ENCODE measurements at regions not wholly inside any gene's neighbourhood (a gene's known extent, or its start where the extent isn't known, plus 50 kb on each side); places are given as distances from the start of the nearest gene placed in this dataset.

GRCh38 chr10:117924820-117925219, 121.9 kb downstream of the RAB11FIP2 start:
- Histone ChIP-seq H3K4ac (ENCODE audit: low read length) (no peak overlapping the region), H3K4me1 (ENCODE audit: control insufficient read depth in 2 of 2, insufficient read depth in 1 of 2, low read depth in 1 of 2, low read length in 2 of 2) (peaks cover 0 to 5% of the 10 kb centered on the region in 2 donors), H3K9ac (ENCODE audit: low read depth, low read length, poor library complexity) (peak overlapping the region; percentile 81), H3K9me3 (replicated peaks in 1 of 2; ENCODE audit: control insufficient read depth in 2 of 2, insufficient read depth in 1 of 2, low read depth in 1 of 2, low read length in 2 of 2) (no peaks in the 10 kb centered on the region), H3K4me2 (ENCODE audit: insufficient read depth, low read length, poor library complexity, severe bottlenecking) (no peak overlapping the region), H3K18ac (ENCODE audit: low read length) (peak overlapping the region; percentile 6), H4K8ac (ENCODE audit: low read depth, low read length) (peak overlapping the region; percentile 97), H3K27me3 (ENCODE audit: control insufficient read depth in 3 of 3, insufficient read depth in 3 of 3, low read depth in 1 of 3, low read length in 3 of 3) (peaks cover 0 to 3% (median 3%) of the 10 kb centered on the region in 3 experiments), H2BK120ac (ENCODE audit: low read depth, low read length) (no peak overlapping the region), H2BK12ac (ENCODE audit: low read length) (no peak overlapping the region), H2AK5ac (ENCODE audit: low read depth, low read length) (no peak overlapping the region), H3K36me3 (replicated peaks in 1 of 2; ENCODE audit: control insufficient read depth in 2 of 2, insufficient read depth in 2 of 2, low read length in 2 of 2) (no peaks in the 10 kb centered on the region), H3K79me1 (ENCODE audit: low read depth, low read length) (peaks cover 2% of the 10 kb centered on the region), H3K4me3 (ENCODE audit: low read length in 2 of 2) (peak overlapping the region in 1 of 2 donors; percentile 70), H3K23ac (ENCODE audit: low read depth, low read length, poor library complexity) (peak overlapping the region; percentile 21), H2AFZ (ENCODE audit: low read length) (no peak overlapping the region), H4K91ac (ENCODE audit: low read depth, low read length, poor library complexity) (peak overlapping the region; percentile 61), H2BK15ac (ENCODE audit: low read length) (peak overlapping the region; percentile 50), H3K14ac (ENCODE audit: low read length) (peak overlapping the region; percentile 22), H3K27ac (replicated peaks; ENCODE audit: low read length) (no peak overlapping the region), H2BK5ac (ENCODE audit: low read length) (no peak overlapping the region)
- DNase-seq (ENCODE audit: low spot score) = no peak
- WGBS, 2 donors (ENCODE audit: extremely low coverage in 2 of 2, insufficient read length in 2 of 2, insufficient replicate concordance in 1 of 2) = 100% methylated on average over 1 of the region's 8 CpGs; no CpG with 5 or more reads in 1 of the 2 donors

- Histone ChIP-seq H2AFZ (ENCODE audit: low read length) (no peak overlapping the region), H3K4ac (ENCODE audit: low read length) (no peak overlapping the region), H3K9me3 (replicated peaks in 1 of 2; ENCODE audit: control insufficient read depth in 2 of 2, insufficient read depth in 1 of 2, low read depth in 1 of 2, low read length in 2 of 2) (no peaks in the 10 kb centered on the region), H3K36me3 (replicated peaks in 1 of 2; ENCODE audit: control insufficient read depth in 2 of 2, insufficient read depth in 2 of 2, low read length in 2 of 2) (no peaks in the 10 kb centered on the region), H2BK5ac (ENCODE audit: low read length) (no peak overlapping the region), H2BK12ac (ENCODE audit: low read length) (no peak overlapping the region), H3K9ac (ENCODE audit: low read depth, low read length, poor library complexity) (no peak overlapping the region), H2BK15ac (ENCODE audit: low read length) (no peak overlapping the region), H3K14ac (ENCODE audit: low read length) (no peak overlapping the region), H3K4me1 (ENCODE audit: control insufficient read depth in 2 of 2, insufficient read depth in 1 of 2, low read depth in 1 of 2, low read length in 2 of 2) (peaks cover 0 to 5% of the 10 kb centered on the region in 2 donors), H3K23ac (ENCODE audit: low read depth, low read length, poor library complexity) (no peak overlapping the region), H3K18ac (ENCODE audit: low read length) (no peak overlapping the region), H3K27ac (replicated peaks; ENCODE audit: low read length) (no peak overlapping the region), H3K4me2 (ENCODE audit: insufficient read depth, low read length, poor library complexity, severe bottlenecking) (no peak overlapping the region), H3K4me3 (ENCODE audit: low read length in 2 of 2) (no peak overlapping the region), H4K8ac (ENCODE audit: low read depth, low read length) (no peak overlapping the region), H4K91ac (ENCODE audit: low read depth, low read length, poor library complexity) (no peak overlapping the region), H2AK5ac (ENCODE audit: low read depth, low read length) (no peak overlapping the region), H3K27me3 (ENCODE audit: control insufficient read depth in 3 of 3, insufficient read depth in 3 of 3, low read depth in 1 of 3, low read length in 3 of 3) (peaks cover 0 to 3% (median 0%) of the 10 kb centered on the region in 3 experiments), H2BK120ac (ENCODE audit: low read depth, low read length) (no peak overlapping the region), H3K79me1 (ENCODE audit: low read depth, low read length) (peaks cover 2% of the 10 kb centered on the region)
- no CpG with 5 or more reads among the region's 6 CpGs for WGBS, 2 donors (ENCODE audit: extremely low coverage in 2 of 2, insufficient read length in 2 of 2, insufficient replicate concordance in 1 of 2)
- no peak for DNase-seq (ENCODE audit: low spot score)
These were observed 121.4 kb downstream of the RAB11FIP2 start for GRCh38 chr10:117925369-117925768.

- no peak overlapping the region for H4K91ac ChIP-seq (ENCODE audit: low read depth, low read length, poor library complexity)
- no peak overlapping the region for H3K23ac ChIP-seq (ENCODE audit: low read depth, low read length, poor library complexity)
- H3K79me1 ChIP-seq (ENCODE audit: low read depth, low read length) = peaks cover 2% of the 10 kb centered on the region
- H3K18ac ChIP-seq (ENCODE audit: low read length) = no peak overlapping the region
- no peak overlapping the region for H3K14ac ChIP-seq (ENCODE audit: low read length)
- H4K8ac ChIP-seq (ENCODE audit: low read depth, low read length) = no peak overlapping the region
- H2BK120ac ChIP-seq (ENCODE audit: low read depth, low read length) = no peak overlapping the region
- H2AK5ac ChIP-seq (ENCODE audit: low read depth, low read length) = no peak overlapping the region
- no peak overlapping the region for H2BK5ac ChIP-seq (ENCODE audit: low read length)
- peaks cover 0 to 5% of the 10 kb centered on the region in 2 donors for H3K4me1 ChIP-seq (ENCODE audit: control insufficient read depth in 2 of 2, insufficient read depth in 1 of 2, low read depth in 1 of 2, low read length in 2 of 2)
- no peaks in the 10 kb centered on the region for H3K36me3 ChIP-seq (replicated peaks in 1 of 2; ENCODE audit: control insufficient read depth in 2 of 2, insufficient read depth in 2 of 2, low read length in 2 of 2)
- no peak overlapping the region for H3K4me3 ChIP-seq (ENCODE audit: low read length in 2 of 2)
- no CpG with 5 or more reads among the region's 2 CpGs for WGBS, 2 donors (ENCODE audit: extremely low coverage in 2 of 2, insufficient read length in 2 of 2, insufficient replicate concordance in 1 of 2)
- peaks cover 0 to 3% (median 0%) of the 10 kb centered on the region in 3 experiments for H3K27me3 ChIP-seq (ENCODE audit: control insufficient read depth in 3 of 3, insufficient read depth in 3 of 3, low read depth in 1 of 3, low read length in 3 of 3)
- DNase-seq (ENCODE audit: low spot score) = no peak
- no peak overlapping the region for H3K9ac ChIP-seq (ENCODE audit: low read depth, low read length, poor library complexity)
- H2BK15ac ChIP-seq (ENCODE audit: low read length) = no peak overlapping the region
- H3K4ac ChIP-seq (ENCODE audit: low read length) = no peak overlapping the region
- H2BK12ac ChIP-seq (ENCODE audit: low read length) = no peak overlapping the region
- no peaks in the 10 kb centered on the region for H3K9me3 ChIP-seq (replicated peaks in 1 of 2; ENCODE audit: control insufficient read depth in 2 of 2, insufficient read depth in 1 of 2, low read depth in 1 of 2, low read length in 2 of 2)
- no peak overlapping the region for H2AFZ ChIP-seq (ENCODE audit: low read length)
- H3K27ac ChIP-seq (replicated peaks; ENCODE audit: low read length) = no peak overlapping the region
- H3K4me2 ChIP-seq (ENCODE audit: insufficient read depth, low read length, poor library complexity, severe bottlenecking) = no peak overlapping the region
These were observed 120.2 kb downstream of the RAB11FIP2 start for GRCh38 chr10:117926491-117926890.

GRCh38 chr10:117927332-117927731, 119.4 kb downstream of the RAB11FIP2 start:
- Histone ChIP-seq H3K9me3 (replicated peaks in 1 of 2; ENCODE audit: control insufficient read depth in 2 of 2, insufficient read depth in 1 of 2, low read depth in 1 of 2, low read length in 2 of 2) (no peaks in the 10 kb centered on the region), H4K8ac (ENCODE audit: low read depth, low read length) (no peak overlapping the region), H3K4me2 (ENCODE audit: insufficient read depth, low read length, poor library complexity, severe bottlenecking) (no peak overlapping the region), H3K27ac (replicated peaks; ENCODE audit: low read length) (no peak overlapping the region), H3K27me3 (ENCODE audit: control insufficient read depth in 3 of 3, insufficient read depth in 3 of 3, low read depth in 1 of 3, low read length in 3 of 3) (peaks cover 0 to 3% (median 0%) of the 10 kb centered on the region in 3 experiments), H3K4ac (ENCODE audit: low read length) (no peak overlapping the region), H2AFZ (ENCODE audit: low read length) (no peak overlapping the region), H3K79me1 (ENCODE audit: low read depth, low read length) (peaks cover 2% of the 10 kb centered on the region), H2AK5ac (ENCODE audit: low read depth, low read length) (no peak overlapping the region), H2BK15ac (ENCODE audit: low read length) (no peak overlapping the region), H3K36me3 (replicated peaks in 1 of 2; ENCODE audit: control insufficient read depth in 2 of 2, insufficient read depth in 2 of 2, low read length in 2 of 2) (no peaks in the 10 kb centered on the region), H2BK12ac (ENCODE audit: low read length) (no peak overlapping the region), H3K4me1 (ENCODE audit: control insufficient read depth in 2 of 2, insufficient read depth in 1 of 2, low read depth in 1 of 2, low read length in 2 of 2) (peaks cover 0 to 5% of the 10 kb centered on the region in 2 donors), H2BK120ac (ENCODE audit: low read depth, low read length) (no peak overlapping the region), H3K18ac (ENCODE audit: low read length) (peak overlapping the region; percentile 28), H3K4me3 (ENCODE audit: low read length in 2 of 2) (no peak overlapping the region), H4K91ac (ENCODE audit: low read depth, low read length, poor library complexity) (no peak overlapping the region), H3K23ac (ENCODE audit: low read depth, low read length, poor library complexity) (no peak overlapping the region), H3K14ac (ENCODE audit: low read length) (no peak overlapping the region), H3K9ac (ENCODE audit: low read depth, low read length, poor library complexity) (no peak overlapping the region), H2BK5ac (ENCODE audit: low read length) (no peak overlapping the region)
- WGBS, 2 donors (ENCODE audit: extremely low coverage in 2 of 2, insufficient read length in 2 of 2, insufficient replicate concordance in 1 of 2) = no CpG with 5 or more reads among the region's 1 CpG
- no peak for DNase-seq (ENCODE audit: low spot score)
